Upper lobe of right lung (tissue), 1 donor: ENCODE measurements at regions not wholly inside any gene's neighbourhood (a gene's known extent, or its start where the extent isn't known, plus 50 kb on each side); places are given as distances from the start of the nearest gene placed in this dataset.

ENCODE experiments used
- ATAC-seq: fragments of 200-7000 bp; cut with Tn5 transposase; one replicate; pipeline ENCODE4 v1.9.1; 2020; ENCODE audit warnings: mild to moderate bottlenecking, moderate library complexity
- DNase-seq: peaks from one replicate; pipeline ENCODE4 v3.0.0-alpha.2; 2020
- H3K27ac ChIP-seq: fragments of 200-600 bp; one replicate; pipeline ENCODE4 v1.8.0; 2022
- H3K27me3 ChIP-seq: fragments of 200-600 bp; one replicate; pipeline ENCODE4 v1.8.0; 2022; ENCODE audit warnings: mild to moderate bottlenecking
- H3K36me3 ChIP-seq: fragments of 200-600 bp; one replicate; pipeline ENCODE4 v1.8.0; 2022
- H3K4me1 ChIP-seq: fragments of 200-600 bp; one replicate; pipeline ENCODE4 v1.8.0; 2022
- H3K4me3 ChIP-seq: fragments of 200-600 bp; one replicate; pipeline ENCODE4 v1.8.0; 2022; ENCODE audit warnings: mild to moderate bottlenecking
- H3K9me3 ChIP-seq: fragments of 200-600 bp; one replicate; pipeline ENCODE4 v1.8.0; 2022
- CTCF ChIP-seq: fragments of 200-600 bp; IDR thresholded peaks from one replicate; pipeline ENCODE4 v1.8.0; 2022; ENCODE audit warnings: antibody characterized with exemption
- intact Hi-C: fragments of 100-400 bp; cut with DNase I; formaldehyde crosslinking; loops from one replicate; pipeline ENCODE4 v1.11.0; 2022
- donor health status: DM: no; HTN: yes; CAD: no; lungs with severe emphysema.

GRCh38 chr13:85436029-85436428 is 363.2 kb downstream of the SLITRK6 start:
- ATAC-seq, result no peak
- Histone ChIP-seq H3K27me3 (no peaks in the 10 kb centered on the region), H3K4me3 (no peak overlapping the region), H3K27ac (no peak overlapping the region), H3K36me3 (no peaks in the 10 kb centered on the region), H3K9me3 (no peaks in the 10 kb centered on the region), H3K4me1 (no peaks in the 10 kb centered on the region)
- intact Hi-C loops, result no loop called here
- DNase-seq, result no peak
- no peak for TF ChIP-seq CTCF

- Histone ChIP-seq H3K4me1 (no peaks in the 10 kb centered on the region), H3K36me3 (no peaks in the 10 kb centered on the region), H3K27me3 (no peaks in the 10 kb centered on the region), H3K27ac (no peak overlapping the region), H3K4me3 (no peak overlapping the region), H3K9me3 (no peaks in the 10 kb centered on the region)
- no peak for TF ChIP-seq CTCF
- DNase-seq (no peak), ATAC-seq (no peak)
- intact Hi-C loops, result no loop called here
These were observed 364.3 kb downstream of the SLITRK6 start for GRCh38 chr13:85434927-85435326.

GRCh38 chr13:85432881-85433280 is 366.3 kb downstream of the SLITRK6 start:
- ATAC-seq (no peak), DNase-seq (no peak)
- no peak overlapping the region for H3K4me3 ChIP-seq

GRCh38 chr13:85431720-85432119 is 367.5 kb downstream of the SLITRK6 start:
- no peaks in the 10 kb centered on the region for H3K27me3 ChIP-seq

More at GRCh38 chr13:85432881-85433280, 366.3 kb downstream of the SLITRK6 start:
- Histone ChIP-seq H3K27ac (no peak overlapping the region), H3K4me1 (no peaks in the 10 kb centered on the region), H3K36me3 (no peaks in the 10 kb centered on the region), H3K9me3 (no peaks in the 10 kb centered on the region), H3K27me3 (no peaks in the 10 kb centered on the region)
- no peak for TF ChIP-seq CTCF
- intact Hi-C loops, result no loop called here

GRCh38 chr13:85430216-85430794 is 368.9 kb downstream of the SLITRK6 start:
- ATAC-seq (no peak), DNase-seq (no peak)
- intact Hi-C loops, result no loop called here
- H3K4me1 ChIP-seq, result no peaks in the 10 kb centered on the region
- no peaks in the 10 kb centered on the region for H3K36me3 ChIP-seq
- H3K27ac ChIP-seq, result no peak overlapping the region
- H3K9me3 ChIP-seq, result no peaks in the 10 kb centered on the region
- H3K4me3 ChIP-seq, result no peak overlapping the region
- H3K27me3 ChIP-seq, result no peaks in the 10 kb centered on the region
- TF ChIP-seq CTCF, result no peak

More at GRCh38 chr13:85431720-85432119, 367.5 kb downstream of the SLITRK6 start:
- no peak for DNase-seq
- no peaks in the 10 kb centered on the region for H3K36me3 ChIP-seq
- TF ChIP-seq CTCF, result no peak
- no peaks in the 10 kb centered on the region for H3K9me3 ChIP-seq
- no peaks in the 10 kb centered on the region for H3K4me1 ChIP-seq
- H3K27ac ChIP-seq, result no peak overlapping the region
- ATAC-seq, result peak; percentile 19
- intact Hi-C loops, result no loop called here
- no peak overlapping the region for H3K4me3 ChIP-seq

GRCh38 chr13:85427416-85427815 is 371.8 kb downstream of the SLITRK6 start:
- H3K4me3 ChIP-seq, result no peak overlapping the region
- H3K36me3 ChIP-seq, result no peaks in the 10 kb centered on the region
- DNase-seq (no peak), ATAC-seq (no peak)
- H3K27ac ChIP-seq, result no peak overlapping the region
- intact Hi-C loops, result no loop called here
- H3K9me3 ChIP-seq, result no peaks in the 10 kb centered on the region
- H3K27me3 ChIP-seq, result no peaks in the 10 kb centered on the region
- no peaks in the 10 kb centered on the region for H3K4me1 ChIP-seq
- no peak for TF ChIP-seq CTCF
